GM23248 (cell line): ENCODE measurements at regions not wholly inside any gene's neighbourhood (a gene's known extent, or its start where the extent isn't known, plus 50 kb on each side); places are given as distances from the start of the nearest gene placed in this dataset.

ENCODE experiments used
- DNase-seq: peaks from one replicate; pipeline ENCODE4 v3.0.0-alpha.2; 2015
- H2AFZ ChIP-seq: fragments of 200-600 bp; sonication (generic); 2 replicates; pipeline ENCODE4 v1.6.1; 2016; ENCODE audit warnings: antibody characterized with exemption
- H3F3A ChIP-seq: fragments of 200-600 bp; sonication (generic); 2 replicates; pipeline ENCODE4 v1.6.1; 2016; ENCODE audit warnings: mild to moderate bottlenecking, antibody characterized with exemption, mixed run types; ENCODE audit not compliant: insufficient read depth
- H3K27ac ChIP-seq: fragments of 200-600 bp; sonication (generic); 2 replicates; pipeline ENCODE4 v1.5.1; 2016; ENCODE audit warnings: mild to moderate bottlenecking
- H3K27me3 ChIP-seq: fragments of 200-600 bp; sonication (generic); replicated peaks from 2 replicates; pipeline ENCODE4 v1.6.1; 2016; ENCODE audit warnings: mild to moderate bottlenecking; ENCODE audit not compliant: insufficient read depth
- H3K36me3 ChIP-seq: fragments of 200-600 bp; sonication (generic); 2 replicates; pipeline ENCODE4 v1.6.1; 2016; ENCODE audit warnings: low read depth, mild to moderate bottlenecking
- H3K4me1 ChIP-seq: fragments of 200-600 bp; sonication (generic); 2 replicates; pipeline ENCODE4 v1.6.1; 2016; ENCODE audit warnings: mild to moderate bottlenecking; ENCODE audit not compliant: insufficient read depth
- H3K4me2 ChIP-seq: fragments of 200-600 bp; sonication (generic); one replicate; pipeline ENCODE4 v1.6.1; 2016; ENCODE audit warnings: mild to moderate bottlenecking; ENCODE audit not compliant: unreplicated experiment
- H3K4me3 ChIP-seq: fragments of 200-600 bp; sonication (generic); 2 replicates; pipeline ENCODE4 v1.5.1; 2016; ENCODE audit warnings: mild to moderate bottlenecking
- H3K79me2 ChIP-seq: fragments of 200-600 bp; sonication (generic); 2 replicates; pipeline ENCODE4 v1.6.1; 2016; ENCODE audit warnings: mild to moderate bottlenecking; ENCODE audit not compliant: insufficient read depth
- H3K9ac ChIP-seq: fragments of 200-600 bp; sonication (generic); 2 replicates; pipeline ENCODE4 v1.6.1; 2016; ENCODE audit warnings: mild to moderate bottlenecking
- H3K9me2 ChIP-seq: fragments of 200-600 bp; sonication (generic); 2 replicates; pipeline ENCODE4 v1.6.1; 2016; ENCODE audit warnings: mixed run types, mild to moderate bottlenecking, moderate library complexity; ENCODE audit not compliant: insufficient read depth
- H3K9me3 ChIP-seq: fragments of 200-600 bp; sonication (generic); one replicate; pipeline ENCODE4 v1.6.1; 2017; ENCODE audit warnings: low read depth
- H4K20me1 ChIP-seq: fragments of 200-600 bp; sonication (generic); 2 replicates; pipeline ENCODE4 v1.6.0; 2016; ENCODE audit not compliant: insufficient read depth
- EZH2 ChIP-seq: fragments of 200-600 bp; sonication (generic); IDR thresholded peaks from 2 replicates; pipeline ENCODE4 v1.6.1; 2018; ENCODE audit warnings: antibody characterized with exemption, mild to moderate bottlenecking; ENCODE audit not compliant: insufficient read depth, poor library complexity, severe bottlenecking
- EZH2phosphoT487 ChIP-seq: fragments of 200-600 bp; sonication (generic); IDR thresholded peaks from 2 replicates; pipeline ENCODE4 v1.6.1; 2018; ENCODE audit warnings: antibody characterized with exemption, moderate library complexity, mild to moderate bottlenecking, low read depth; ENCODE audit not compliant: insufficient read depth
- WGBS, 2 experiments: methylation state at CpG; one replicate each; pipeline ENCODE4 v1.1.6; 2015 to 2017; ENCODE audit warnings: low lambda C conversion rate in 2 of 2, low coverage in 1 of 2; ENCODE audit errors: missing lambda C conversion rate in 2 of 2; 5-methylcytosine and 5-hydroxymethylcytosine counted together
- in situ Hi-C: fragments of 300-500 bp; cut with MboI; formaldehyde crosslinking; loops from 2 replicates; pipeline ENCODE4 v1.15.0; 2020

- H3K9ac ChIP-seq, result no peak overlapping the region
- H3K4me1 ChIP-seq, result no peaks in the 10 kb centered on the region
- no peaks in the 10 kb centered on the region for H3K9me3 ChIP-seq
- in situ Hi-C loops, result no loop called here
- H3K4me2 ChIP-seq, result no peak overlapping the region
- H2AFZ ChIP-seq, result no peak overlapping the region
- TF ChIP-seq EZH2phosphoT487, result no peak
- no peak for TF ChIP-seq EZH2
- WGBS, 2 experiments, result 80 to 84% methylated on average over 3 of the region's 3 CpGs
- H3K4me3 ChIP-seq, result no peak overlapping the region
- H3K27me3 ChIP-seq, result no peaks in the 10 kb centered on the region
- H3K9me2 ChIP-seq, result no peaks in the 10 kb centered on the region
- H3K27ac ChIP-seq, result no peak overlapping the region
- no peaks in the 10 kb centered on the region for H4K20me1 ChIP-seq
- no peaks in the 10 kb centered on the region for H3K36me3 ChIP-seq
- H3F3A ChIP-seq, result no peaks in the 10 kb centered on the region
- H3K79me2 ChIP-seq, result no peaks in the 10 kb centered on the region
- no peak for DNase-seq
Measured at GRCh38 chr2:152250421-152251100, 75.0 kb upstream of the STAM2 start.

GRCh38 chr2:152251211-152251610 lies 75.6 kb upstream of the STAM2 start:
- H3K9ac ChIP-seq, result no peak overlapping the region
- H3K4me1 ChIP-seq, result no peaks in the 10 kb centered on the region
- H2AFZ ChIP-seq, result no peak overlapping the region
- H3F3A ChIP-seq, result no peaks in the 10 kb centered on the region
- no peaks in the 10 kb centered on the region for H3K9me2 ChIP-seq
- 25 to 33% methylated on average over 3 of the region's 3 CpGs for WGBS, 2 experiments
- no peaks in the 10 kb centered on the region for H4K20me1 ChIP-seq
- no peaks in the 10 kb centered on the region for H3K27me3 ChIP-seq
- H3K9me3 ChIP-seq, result no peaks in the 10 kb centered on the region
- H3K36me3 ChIP-seq, result no peaks in the 10 kb centered on the region
- no peak overlapping the region for H3K27ac ChIP-seq
- no peak overlapping the region for H3K4me3 ChIP-seq
- no peak for TF ChIP-seq EZH2
- no peak for TF ChIP-seq EZH2phosphoT487
- DNase-seq, result no peak
- no peak overlapping the region for H3K4me2 ChIP-seq
- no peaks in the 10 kb centered on the region for H3K79me2 ChIP-seq
- in situ Hi-C loops, result no loop called here

- DNase-seq, result no peak
- Histone ChIP-seq H3K4me1 (no peaks in the 10 kb centered on the region), H3K4me3 (no peak overlapping the region), H3K79me2 (no peaks in the 10 kb centered on the region), H3F3A (no peaks in the 10 kb centered on the region), H3K9ac (no peak overlapping the region), H4K20me1 (no peaks in the 10 kb centered on the region), H3K9me2 (no peaks in the 10 kb centered on the region), H3K9me3 (no peaks in the 10 kb centered on the region), H3K4me2 (no peak overlapping the region), H2AFZ (no peak overlapping the region), H3K27ac (no peak overlapping the region), H3K36me3 (no peaks in the 10 kb centered on the region), H3K27me3 (no peaks in the 10 kb centered on the region)
- in situ Hi-C loops, result no loop called here
- TF ChIP-seq EZH2, result no peak
- TF ChIP-seq EZH2phosphoT487, result no peak
- 42 to 48% methylated on average over 2 of the region's 2 CpGs for WGBS, 2 experiments
Measured at GRCh38 chr2:152251811-152252210, 76.2 kb upstream of the STAM2 start.

DNA sequence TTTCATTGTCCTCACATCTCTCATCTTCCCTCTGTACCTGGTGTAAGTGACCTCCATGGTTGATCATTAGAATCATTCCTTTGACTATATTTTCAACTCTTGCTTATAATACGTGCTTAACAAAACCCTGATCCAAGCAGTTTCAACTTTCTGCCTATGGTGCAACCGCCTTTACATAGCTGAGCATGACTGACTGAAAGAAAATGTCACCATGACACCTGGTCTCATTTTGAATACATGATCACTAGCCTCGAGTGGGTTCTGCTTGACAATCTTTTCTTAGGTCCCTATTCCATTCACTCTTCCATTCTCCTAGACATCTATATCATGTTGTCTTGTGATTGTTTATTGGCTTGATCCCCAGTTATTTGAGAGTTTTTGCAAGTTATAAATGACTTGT lies 78.9 kb upstream of the STAM2 start:
- H3K36me3 ChIP-seq, result no peaks in the 10 kb centered on the region
- H3K4me3 ChIP-seq, result no peak overlapping the region
- no peak overlapping the region for H3K4me2 ChIP-seq
- no peaks in the 10 kb centered on the region for H3F3A ChIP-seq
- H3K27me3 ChIP-seq, result no peaks in the 10 kb centered on the region
- no peaks in the 10 kb centered on the region for H3K79me2 ChIP-seq
- in situ Hi-C loops, result no loop called here
- H3K4me1 ChIP-seq, result no peaks in the 10 kb centered on the region
- no peak overlapping the region for H3K27ac ChIP-seq
- no peak for DNase-seq
- no peak overlapping the region for H2AFZ ChIP-seq
- 90 to 91% methylated on average over 3 of the region's 3 CpGs for WGBS, 2 experiments
- no peak overlapping the region for H3K9ac ChIP-seq
- H3K9me2 ChIP-seq, result no peaks in the 10 kb centered on the region
- no peaks in the 10 kb centered on the region for H4K20me1 ChIP-seq
- no peaks in the 10 kb centered on the region for H3K9me3 ChIP-seq
- TF ChIP-seq EZH2 (no peak), EZH2phosphoT487 (no peak)

DNA sequence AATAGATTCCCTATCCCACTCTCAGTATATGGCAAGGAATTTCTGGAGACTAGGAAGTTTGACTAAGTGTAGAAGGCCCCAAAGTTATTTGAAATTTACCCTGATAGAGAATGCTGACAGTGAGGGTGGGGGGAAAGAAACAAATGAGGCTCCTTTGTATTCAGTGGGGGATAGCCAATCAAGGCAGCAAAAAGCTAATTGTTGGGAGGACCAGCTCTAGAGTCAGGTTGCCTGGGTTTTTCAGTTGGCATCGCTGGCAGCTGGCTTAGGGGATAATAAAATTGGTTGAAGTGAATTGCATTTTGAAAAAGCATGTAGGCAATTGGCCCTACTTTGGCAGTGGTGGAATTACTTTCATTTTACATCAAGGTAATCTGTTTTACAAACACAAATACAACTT lies 79.4 kb upstream of the STAM2 start:
- Histone ChIP-seq H3K9me3 (no peaks in the 10 kb centered on the region), H3K4me3 (no peak overlapping the region), H3K27me3 (no peaks in the 10 kb centered on the region), H4K20me1 (no peaks in the 10 kb centered on the region), H3K27ac (no peak overlapping the region), H2AFZ (no peak overlapping the region), H3F3A (no peaks in the 10 kb centered on the region), H3K79me2 (no peaks in the 10 kb centered on the region), H3K4me1 (no peaks in the 10 kb centered on the region), H3K9me2 (no peaks in the 10 kb centered on the region), H3K9ac (no peak overlapping the region), H3K4me2 (no peak overlapping the region), H3K36me3 (no peaks in the 10 kb centered on the region)
- WGBS, 2 experiments, result 75 to 89% methylated on average over 1 of the region's 1 CpG
- in situ Hi-C loops, result no loop called here
- TF ChIP-seq EZH2 (no peak), EZH2phosphoT487 (no peak)
- DNase-seq, result no peak
